Medulla oblongata (tissue), 1 donor: ENCODE measurements at regions not wholly inside any gene's neighbourhood (a gene's known extent, or its start where the extent isn't known, plus 50 kb on each side); places are given as distances from the start of the nearest gene placed in this dataset.
"Not testable (repeated sequence)": the region's sequence is repeated elsewhere in the genome, so short reads cannot be mapped to it uniquely, and the experiment has no call there.

Source experiments
- DNase-seq: peaks from one replicate; pipeline ENCODE4 v3.0.0-alpha.2; 2015; ENCODE audit errors: extremely low spot score

- DNase-seq: no peak
These were observed 252.6 kb upstream of the ANKRD30A start for GRCh38 chr10:36872702-36873393.

GRCh38 chr10:36840788-36841187 is 284.6 kb upstream of the ANKRD30A start:
- DNase-seq: no peak

DNA sequence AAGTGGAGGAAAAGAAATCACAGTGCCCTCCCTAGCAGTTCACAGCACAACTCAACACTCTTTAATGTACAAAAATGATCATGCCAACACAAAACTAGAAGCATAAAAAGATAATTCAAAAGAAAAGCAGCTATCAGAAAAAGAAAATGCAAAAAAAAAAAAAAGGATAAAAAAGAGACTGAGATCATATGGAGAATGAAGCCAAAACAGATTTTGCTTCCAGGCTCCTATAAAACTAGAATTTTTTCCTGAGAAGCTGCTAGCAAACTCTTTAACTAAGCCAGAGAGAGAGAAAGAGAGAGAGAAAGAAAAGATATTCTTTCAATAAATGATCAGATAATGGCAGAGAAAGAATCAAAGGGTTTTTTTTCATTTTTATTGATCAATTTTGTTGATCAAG is 288.0 kb upstream of the ANKRD30A start:
- no peak for DNase-seq

- DNase-seq: no peak
These were observed 305.6 kb upstream of the ANKRD30A start for GRCh38 chr10:36819781-36820180.

DNA sequence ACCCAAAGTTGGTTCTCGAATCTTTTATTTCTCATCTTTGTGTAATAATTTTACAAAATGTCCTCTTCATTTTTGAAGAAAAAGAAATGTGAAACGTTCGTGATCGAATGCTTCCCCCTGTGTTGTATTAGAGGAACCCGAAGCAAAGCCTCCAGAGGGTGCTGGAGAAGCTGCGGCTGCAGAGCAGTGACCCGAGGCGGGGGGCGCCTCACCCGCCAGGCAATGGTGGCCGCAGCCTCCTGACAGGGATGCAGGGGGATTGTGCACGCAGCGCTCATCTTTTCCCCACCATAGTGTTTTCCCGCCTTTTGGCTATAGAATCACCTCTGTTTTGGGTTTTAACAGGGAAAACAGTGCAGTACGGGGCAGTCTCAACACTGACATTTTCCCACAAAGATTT is 307.5 kb upstream of the ANKRD30A start:
- DNase-seq: no peak

DNA sequence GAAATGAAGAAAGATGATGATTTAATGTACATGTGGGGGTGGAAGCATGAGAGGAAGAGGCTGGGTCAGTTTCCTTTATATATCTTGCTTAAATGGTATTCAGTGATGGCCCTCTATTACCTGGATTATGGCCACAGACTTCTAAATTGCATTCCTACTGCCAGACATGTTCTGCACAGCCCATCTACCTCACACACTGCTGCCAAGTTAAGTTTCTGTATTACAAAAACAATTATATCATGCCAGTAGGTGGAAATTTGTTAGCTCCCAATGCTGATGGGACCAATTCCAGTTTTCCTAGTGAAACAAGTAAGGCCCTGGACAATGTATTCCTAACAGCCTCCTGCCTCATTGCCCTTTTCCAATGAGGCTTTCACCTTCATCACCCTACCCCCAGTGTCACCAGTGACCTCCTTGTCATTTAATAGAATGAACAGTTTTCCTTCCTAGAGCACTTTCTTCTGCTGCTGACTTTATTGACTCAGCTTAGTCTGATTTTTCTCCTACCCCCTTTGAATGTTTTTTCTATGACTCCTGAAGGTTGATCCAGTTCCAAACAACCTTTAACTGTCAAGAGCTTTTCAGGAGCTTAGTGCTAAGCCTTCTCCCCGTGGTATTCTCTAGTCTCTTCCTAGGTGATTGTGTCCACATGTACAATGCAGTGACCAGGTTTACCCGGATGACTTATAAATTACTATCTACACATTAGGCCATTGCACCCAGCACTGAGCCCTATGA is 316.6 kb upstream of the ANKRD30A start:
- DNase-seq: no peak

- no peak for DNase-seq
These were observed 322.2 kb upstream of the ANKRD30A start for GRCh38 chr10:36803229-36803628.

GRCh38 chr10:36802490-36803153 is 322.8 kb upstream of the ANKRD30A start:
- DNase-seq: peak; percentile 41

DNA sequence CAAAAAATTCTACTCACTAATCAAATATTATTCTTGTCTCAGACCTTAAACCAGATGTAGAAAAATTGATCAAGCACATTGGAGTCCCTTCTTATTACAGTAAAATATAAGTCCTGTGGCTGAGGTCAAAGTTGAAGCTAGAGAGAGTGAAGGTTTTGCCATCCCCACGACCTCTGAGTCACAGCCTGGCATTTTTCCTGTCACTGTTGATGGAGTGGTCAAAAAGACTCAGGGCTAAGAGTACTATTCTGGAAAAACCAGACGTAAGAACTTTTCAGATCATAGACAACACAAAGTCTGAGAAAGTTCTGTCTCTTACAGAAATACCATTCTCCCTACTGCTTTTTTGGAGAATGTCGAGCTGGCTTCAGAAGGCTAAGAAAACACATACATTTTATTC is 323.7 kb upstream of the ANKRD30A start:
- no peak for DNase-seq

DNA sequence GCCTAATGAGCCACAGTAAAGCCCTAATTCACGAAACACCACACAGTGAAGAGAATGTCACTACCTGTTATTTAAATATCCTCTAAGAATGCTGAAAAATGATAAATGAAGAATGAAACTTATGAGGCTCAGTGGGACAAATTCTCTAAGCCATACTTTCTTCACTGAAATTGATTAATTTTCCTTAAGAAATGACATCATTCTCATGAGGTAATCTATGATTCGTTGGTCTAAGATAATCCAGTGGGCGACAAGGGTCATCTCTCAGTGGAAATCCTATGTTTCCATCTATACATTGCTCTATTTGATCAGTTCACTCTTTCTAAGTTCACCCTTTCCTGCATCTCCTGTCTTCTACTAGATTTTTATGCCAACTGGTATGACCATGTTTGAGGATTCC is 330.4 kb upstream of the ANKRD30A start:
- DNase-seq: no peak

DNA sequence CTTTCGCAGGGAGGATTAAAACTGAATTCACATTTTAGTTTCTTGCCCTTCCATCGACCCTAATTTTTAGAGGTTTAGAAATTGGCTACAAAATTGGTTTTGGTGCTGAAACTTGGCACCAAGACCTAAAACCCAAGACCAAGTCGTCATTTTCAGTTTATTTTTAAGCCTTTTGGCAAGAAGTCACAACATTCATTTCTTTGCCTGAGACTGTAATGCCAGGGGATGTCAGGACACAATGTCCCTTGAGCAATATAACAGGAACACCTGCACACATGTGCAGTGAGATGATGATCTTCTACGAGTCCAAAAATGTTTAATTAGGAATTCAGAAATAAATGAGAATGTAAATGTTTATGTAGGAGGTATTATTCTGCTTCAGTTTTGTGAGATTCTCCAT is 335.4 kb upstream of the ANKRD30A start:
- no peak for DNase-seq

- DNase-seq: no peak
These were observed 337.2 kb upstream of the ANKRD30A start for GRCh38 chr10:36788152-36788551.

- no peak for DNase-seq
These were observed 342.0 kb upstream of the ANKRD30A start for GRCh38 chr10:36783400-36783799.

DNA sequence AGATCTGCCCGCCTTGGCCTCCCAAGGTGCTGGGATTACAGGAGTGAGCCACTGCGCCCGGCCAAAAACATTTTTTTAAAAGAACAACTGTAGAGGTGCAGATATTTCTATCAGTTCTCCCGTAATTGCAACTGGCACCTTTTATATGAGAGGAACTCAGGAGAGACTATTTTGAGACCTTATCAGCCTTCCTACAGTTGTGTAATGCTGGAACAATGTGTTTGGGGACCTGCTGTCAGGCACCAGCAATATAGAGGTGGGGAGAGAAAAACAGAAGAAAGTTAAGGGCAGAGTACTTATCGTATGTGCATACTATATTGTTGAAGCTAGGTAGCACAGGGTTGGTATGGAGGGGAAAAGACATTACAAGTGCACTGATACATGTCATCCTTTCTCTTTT is 343.8 kb upstream of the ANKRD30A start:
- DNase-seq: no peak

- no peak for DNase-seq
These were observed 345.2 kb upstream of the ANKRD30A start for GRCh38 chr10:36780158-36780557.

GRCh38 chr10:36779238-36779846 is 346.1 kb upstream of the ANKRD30A start:
- DNase-seq: peak; percentile 85

- DNase-seq: no peak
These were observed 346.7 kb upstream of the ANKRD30A start for GRCh38 chr10:36778651-36779050.

DNA sequence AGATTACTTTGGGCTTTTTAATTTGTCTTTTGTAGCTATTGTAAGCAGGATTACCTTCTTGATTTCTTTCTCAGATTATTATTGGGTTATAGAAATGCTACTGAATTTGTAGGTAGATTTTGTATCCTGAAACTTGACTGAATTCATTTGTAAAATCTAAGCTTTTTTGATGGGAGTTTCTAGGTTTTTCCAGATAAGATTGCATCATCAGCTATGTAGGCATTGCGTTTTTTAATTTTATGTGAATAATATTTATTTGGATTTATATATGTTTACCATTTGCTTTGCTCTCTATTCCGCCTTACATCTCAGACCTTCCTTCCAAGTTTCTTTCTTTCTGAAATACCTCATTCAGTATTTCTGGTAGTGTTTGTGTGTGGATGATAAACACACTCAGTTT is 351.7 kb upstream of the ANKRD30A start:
- no peak for DNase-seq

GRCh38 chr10:36771725-36772124 is 353.7 kb upstream of the ANKRD30A start:
- DNase-seq: no peak

DNA sequence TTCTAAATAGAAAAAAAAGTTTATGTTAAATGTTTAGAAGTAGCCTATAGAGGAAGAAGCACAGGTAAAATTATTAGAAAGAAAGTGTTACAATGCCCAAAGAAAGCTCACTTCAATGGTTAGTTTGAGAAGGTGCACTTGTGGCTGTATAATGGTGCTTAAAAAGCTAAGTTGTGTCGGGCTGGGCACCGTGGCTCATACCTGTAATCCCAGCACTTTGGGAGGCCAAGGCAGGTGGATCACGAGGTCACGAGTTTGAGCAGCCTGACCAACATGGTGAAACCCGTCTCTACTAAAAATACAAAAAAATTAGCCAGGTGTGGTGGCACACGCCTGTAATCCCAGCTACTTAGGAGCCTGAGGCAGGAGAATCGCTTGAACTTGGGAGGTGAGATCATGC is 355.7 kb upstream of the ANKRD30A start:
- DNase-seq: not testable (repeated sequence)

DNA sequence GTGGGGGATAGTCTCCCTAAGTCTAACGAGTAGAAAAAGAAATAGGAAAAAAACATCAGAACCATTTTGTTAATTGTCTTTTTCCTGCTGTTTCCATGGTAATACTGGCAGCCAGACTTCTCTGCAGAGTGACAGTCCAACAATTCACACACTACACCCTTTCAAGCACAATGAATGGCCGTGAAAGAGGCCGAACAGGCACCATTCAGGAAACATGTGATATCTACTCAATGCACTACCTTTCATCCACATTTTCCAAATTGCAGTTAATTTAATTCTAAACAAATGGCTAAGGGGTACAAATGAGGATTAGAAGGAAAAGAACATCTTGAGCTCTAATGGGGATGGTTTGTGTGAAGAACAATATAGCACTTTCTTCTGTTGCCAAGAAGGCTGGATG is 358.5 kb upstream of the ANKRD30A start:
- DNase-seq: peak; percentile 87

DNA sequence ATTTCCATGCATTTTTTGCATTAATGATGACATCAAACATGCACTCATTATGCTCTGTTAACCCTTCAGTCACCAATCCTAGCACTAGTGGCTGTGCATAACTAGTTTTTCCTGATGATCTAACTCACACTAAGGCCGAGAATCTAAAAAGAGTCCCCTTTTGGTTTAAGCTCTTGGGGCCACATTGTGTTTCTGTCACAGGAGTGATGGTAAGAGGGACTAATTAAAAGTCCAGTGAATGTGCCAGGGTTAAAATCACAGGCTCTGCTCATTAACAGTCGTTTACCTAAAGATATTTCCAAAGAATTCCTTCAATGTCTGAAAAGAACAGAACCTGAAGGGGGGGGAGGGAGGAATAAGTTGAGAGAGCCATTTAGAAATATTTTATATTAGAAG is 359.0 kb upstream of the ANKRD30A start:
- peak; percentile 15 for DNase-seq
